ENCODE measurements at regions not wholly inside any gene's neighbourhood (a gene's known extent, or its start where the extent isn't known, plus 50 kb on each side); places are given as distances from the start of the nearest gene placed in this dataset.
"Not testable (repeated sequence)": the region's sequence is repeated elsewhere in the genome, so short reads cannot be mapped to it uniquely, and the experiment has no call there.

GRCh38 chr3:112765531-112765930 lies 81.1 kb downstream of the CD200R1L start:
- no peak for DNase-seq (ENCODE audit: low read depth in 2 of 2)

GRCh38 chr3:112763258-112763657 lies 83.4 kb downstream of the CD200R1L start:
- DNase-seq (ENCODE audit: low read depth in 2 of 2): no peak

- DNase-seq (ENCODE audit: low read depth in 2 of 2): no peak
Observed at GRCh38 chr3:112761062-112761638, 85.5 kb downstream of the CD200R1L start.

- no peak for DNase-seq (ENCODE audit: low read depth in 2 of 2)
Observed at GRCh38 chr3:112759681-112760080, 87.0 kb downstream of the CD200R1L start.

GRCh38 chr3:112759210-112759609 lies 87.5 kb downstream of the CD200R1L start:
- no peak for DNase-seq (ENCODE audit: low read depth in 2 of 2)

GRCh38 chr3:112757197-112757596 lies 89.5 kb downstream of the CD200R1L start:
- no peak for DNase-seq (ENCODE audit: low read depth in 2 of 2)

- no peak for DNase-seq (ENCODE audit: low read depth in 2 of 2)
Observed at GRCh38 chr3:112755845-112756613, 90.6 kb downstream of the CD200R1L start.

GRCh38 chr3:112755046-112755445 lies 91.6 kb downstream of the CD200R1L start:
- not testable (repeated sequence) for DNase-seq (ENCODE audit: low read depth in 2 of 2)

GRCh38 chr3:112751564-112752512 lies 94.8 kb downstream of the CD200R1L start:
- DNase-seq (ENCODE audit: low read depth in 2 of 2): no peak

- no peak for DNase-seq (ENCODE audit: low read depth in 2 of 2)
Observed at GRCh38 chr3:112751061-112751460, 95.6 kb downstream of the CD200R1L start.

- DNase-seq (ENCODE audit: low read depth in 2 of 2): no peak
Observed at GRCh38 chr3:112747624-112748023, 99.0 kb downstream of the CD200R1L start.

GRCh38 chr3:112746675-112747280 lies 99.9 kb downstream of the CD200R1L start:
- no peak for DNase-seq (ENCODE audit: low read depth in 2 of 2)

- no peak for DNase-seq (ENCODE audit: low read depth in 2 of 2)
Observed at GRCh38 chr3:112745567-112746248, 101.0 kb downstream of the CD200R1L start.

GRCh38 chr3:112744825-112745566 lies 101.7 kb downstream of the CD200R1L start:
- DNase-seq (ENCODE audit: low read depth in 2 of 2): no peak

- no peak for DNase-seq (ENCODE audit: low read depth in 2 of 2)
Observed at GRCh38 chr3:112744106-112744505, 102.6 kb downstream of the CD200R1L start.

GRCh38 chr3:112742934-112743333 lies 102.0 kb upstream of the CCDC80 start:
- no peak for DNase-seq (ENCODE audit: low read depth in 2 of 2)

GRCh38 chr3:112741983-112742382 lies 101.0 kb upstream of the CCDC80 start:
- no peak for DNase-seq (ENCODE audit: low read depth in 2 of 2)

GRCh38 chr3:112740835-112741234 lies 99.9 kb upstream of the CCDC80 start:
- no peak for DNase-seq (ENCODE audit: low read depth in 2 of 2)

GRCh38 chr3:112739252-112739965 lies 98.5 kb upstream of the CCDC80 start:
- DNase-seq (ENCODE audit: low read depth in 2 of 2): no peak

- no peak for DNase-seq (ENCODE audit: low read depth in 2 of 2)
Observed at GRCh38 chr3:112738366-112738765, 97.4 kb upstream of the CCDC80 start.

Measured in stimulated activated CD4-positive, alpha-beta T cell treated with anti-CD3 and anti-CD28 coated beads, Interleukin-1b, Interleukin-23, amount 100 ng/mL, for 1 hour (primary cell).